Caco-2 (cell line): ENCODE measurements at regions not wholly inside any gene's neighbourhood (a gene's known extent, or its start where the extent isn't known, plus 50 kb on each side); places are given as distances from the start of the nearest gene placed in this dataset.

Source experiments
- BruUV-seq: library from RNA; stranded (reverse); fragments of 400-500 nt; replicated peaks from 2 replicates; lab custom pipeline; 2021; lab: Mats Ljungman, UMichigan
- CTCF ChIA-PET: fragments of 300-600 bp; sonication (Branson Sonifier 250); formaldehyde crosslinking; loops from one replicate; lab custom pipeline; 2022; ENCODE audit warnings: antibody characterized with exemption; lab: Charles Lee
- POLR2A ChIA-PET: fragments of 300-600 bp; sonication (Branson Sonifier 250); formaldehyde crosslinking; loops from one replicate; lab custom pipeline; 2022; ENCODE audit warnings: antibody characterized with exemption; lab: Charles Lee
- DNase-seq, 2 experiments: peaks; one replicate each; pipeline versions ENCODE4 v3.0.0 to v3.0.0-alpha.2; 2020 to 2022
- H3K27me3 ChIP-seq: replicated peaks from 2 replicates; pipeline ENCODE4 v1.6.0; 2011; ENCODE audit warnings: low read length; ENCODE audit not compliant: control insufficient read depth, insufficient read depth
- H3K36me3 ChIP-seq: 2 replicates; pipeline ENCODE4 v1.5.1; 2011; ENCODE audit warnings: low read length; ENCODE audit not compliant: control insufficient read depth, insufficient read depth
- H3K4me1 ChIP-seq: fragments of 250-450 bp; sonication (Bioruptor Pico); 2 replicates; pipeline ENCODE4 v1.5.1; 2020; ENCODE audit warnings: mild to moderate bottlenecking
- H3K4me3 ChIP-seq: 2 replicates; pipeline ENCODE4 v1.5.1; 2011; ENCODE audit warnings: low read depth, mild to moderate bottlenecking, control low read depth, low read length
- H3K9me3 ChIP-seq: fragments of 250-450 bp; sonication (Bioruptor Pico); 2 replicates; pipeline ENCODE4 v1.5.1; 2020; ENCODE audit warnings: mild to moderate bottlenecking, moderate library complexity
- H3K27ac Mint-ChIP-seq: one replicate; pipeline ENCODE4 v1.8.0; 2022; ENCODE audit warnings: mixed read lengths; ENCODE audit not compliant: unreplicated experiment
- H3K27me3 Mint-ChIP-seq: one replicate; pipeline ENCODE4 v1.8.0; 2022; ENCODE audit warnings: mixed read lengths; ENCODE audit not compliant: insufficient read depth, unreplicated experiment
- H3K36me3 Mint-ChIP-seq: one replicate; pipeline ENCODE4 v1.8.0; 2022; ENCODE audit warnings: mild to moderate bottlenecking, mixed read lengths; ENCODE audit not compliant: insufficient read depth, unreplicated experiment
- H3K4me1 Mint-ChIP-seq: one replicate; pipeline ENCODE4 v1.8.0; 2022; ENCODE audit warnings: low read depth, mixed read lengths; ENCODE audit not compliant: unreplicated experiment
- H3K4me3 Mint-ChIP-seq: one replicate; pipeline ENCODE4 v1.8.0; 2022; ENCODE audit warnings: mild to moderate bottlenecking, moderate library complexity, mixed read lengths; ENCODE audit not compliant: unreplicated experiment
- H3K9me3 Mint-ChIP-seq: one replicate; pipeline ENCODE4 v1.8.0; 2022; ENCODE audit warnings: mixed read lengths; ENCODE audit not compliant: unreplicated experiment
- intact Hi-C: fragments of 100-400 bp; cut with micrococcal nuclease; formaldehyde crosslinking; loops from one replicate; pipeline ENCODE4 v1.10.0; 2022; ENCODE audit not compliant: unreplicated experiment
- TF ChIP-seq, protein P1 (sequence below), 2 experiments: fragments of 200-600 bp in 1 of 2; IDR thresholded peaks; 1 replicate in 1 of 2; 2 replicates in 1 of 2; pipeline versions ENCODE4 v1.5.1 to v1.8.0; 2011 to 2022; ENCODE audit warnings: antibody characterized with exemption in 1 of 2, control low read depth in 1 of 2, inconsistent platforms in 1 of 2, low read depth in 1 of 2, low read length in 1 of 2, mild to moderate bottlenecking in 1 of 2, moderate library complexity in 1 of 2; ENCODE audit not compliant: insufficient read depth in 1 of 2, severe bottlenecking in 1 of 2, unreplicated experiment in 1 of 2

DNA sequence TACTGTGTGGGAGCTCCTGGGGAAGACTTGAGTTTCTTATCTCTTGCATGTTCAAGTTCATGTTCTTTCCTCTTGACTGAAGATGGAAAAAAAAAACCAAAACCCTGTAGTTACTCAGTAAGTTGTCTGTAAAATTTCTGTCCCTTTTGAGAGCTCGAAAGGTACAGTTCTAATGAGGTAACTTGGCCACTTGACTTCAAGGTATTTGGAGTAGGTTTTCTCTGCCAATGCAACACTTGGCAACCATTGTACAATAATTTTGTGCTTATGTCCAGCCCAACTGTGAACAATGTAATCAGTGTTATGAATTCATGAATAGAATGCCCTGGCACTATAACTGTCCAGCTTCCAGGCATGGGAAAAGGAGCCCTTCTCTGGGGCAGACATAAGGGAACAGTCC lies 111.0 kb downstream of the LIPG start:
- BruUV-seq = no TSS peak
- Histone ChIP-seq H3K4me3 (no peak overlapping the region), H3K4me1 (no peaks in the 10 kb centered on the region), H3K27me3 (no peaks in the 10 kb centered on the region), H3K9me3 (no peaks in the 10 kb centered on the region), H3K36me3 (no peaks in the 10 kb centered on the region)
- DNase-seq = no peak
- ChIA-PET POLR2A (no interaction called here), CTCF (no interaction called here)
- Mint-ChIP-seq H3K4me3 (no peak overlapping the region), H3K27me3 (no peaks in the 10 kb centered on the region), H3K4me1 (no peaks in the 10 kb centered on the region), H3K36me3 (no peaks in the 10 kb centered on the region), H3K9me3 (peaks cover 4% of the 10 kb centered on the region), H3K27ac (no peak overlapping the region)
- intact Hi-C loops = no loop called here
- TF ChIP-seq, protein P1, sequence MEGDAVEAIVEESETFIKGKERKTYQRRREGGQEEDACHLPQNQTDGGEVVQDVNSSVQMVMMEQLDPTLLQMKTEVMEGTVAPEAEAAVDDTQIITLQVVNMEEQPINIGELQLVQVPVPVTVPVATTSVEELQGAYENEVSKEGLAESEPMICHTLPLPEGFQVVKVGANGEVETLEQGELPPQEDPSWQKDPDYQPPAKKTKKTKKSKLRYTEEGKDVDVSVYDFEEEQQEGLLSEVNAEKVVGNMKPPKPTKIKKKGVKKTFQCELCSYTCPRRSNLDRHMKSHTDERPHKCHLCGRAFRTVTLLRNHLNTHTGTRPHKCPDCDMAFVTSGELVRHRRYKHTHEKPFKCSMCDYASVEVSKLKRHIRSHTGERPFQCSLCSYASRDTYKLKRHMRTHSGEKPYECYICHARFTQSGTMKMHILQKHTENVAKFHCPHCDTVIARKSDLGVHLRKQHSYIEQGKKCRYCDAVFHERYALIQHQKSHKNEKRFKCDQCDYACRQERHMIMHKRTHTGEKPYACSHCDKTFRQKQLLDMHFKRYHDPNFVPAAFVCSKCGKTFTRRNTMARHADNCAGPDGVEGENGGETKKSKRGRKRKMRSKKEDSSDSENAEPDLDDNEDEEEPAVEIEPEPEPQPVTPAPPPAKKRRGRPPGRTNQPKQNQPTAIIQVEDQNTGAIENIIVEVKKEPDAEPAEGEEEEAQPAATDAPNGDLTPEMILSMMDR (IDR thresholded peaks at IDR 0.05; ENCODE audit: insufficient read depth in 1 of 2, low read depth in 1 of 2, low read length in 1 of 2, severe bottlenecking in 1 of 2, unreplicated experiment in 1 of 2) = no peak

DNA sequence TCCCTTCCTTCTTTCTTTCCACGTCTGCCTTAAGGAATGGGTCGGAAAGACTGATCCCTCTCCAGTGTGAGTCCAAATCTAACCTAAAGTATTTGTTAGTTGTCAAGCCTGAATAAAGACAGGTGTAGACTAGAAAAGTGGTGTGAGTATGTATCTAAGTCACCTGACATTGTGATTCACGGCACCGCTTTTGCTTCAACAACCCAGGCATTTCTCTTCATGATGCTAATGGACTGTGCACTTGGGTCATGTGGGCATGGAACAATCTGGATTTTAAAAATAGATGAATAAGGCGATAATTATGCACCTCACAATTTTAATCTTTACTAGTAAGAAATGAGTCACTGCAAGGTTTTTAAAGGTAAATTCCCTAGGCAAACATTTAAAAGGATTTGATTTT lies 107.5 kb downstream of the LIPG start:
- intact Hi-C loops = no loop called here
- Histone ChIP-seq H3K36me3 (no peaks in the 10 kb centered on the region), H3K4me3 (no peak overlapping the region), H3K9me3 (no peaks in the 10 kb centered on the region), H3K4me1 (no peaks in the 10 kb centered on the region), H3K27me3 (no peaks in the 10 kb centered on the region)
- DNase-seq = no peak
- no peaks in the 10 kb centered on the region for H3K36me3 Mint-ChIP-seq
- no peaks in the 10 kb centered on the region for H3K9me3 Mint-ChIP-seq
- TF ChIP-seq, protein P1 (IDR thresholded peaks at IDR 0.05; ENCODE audit: insufficient read depth in 1 of 2, low read depth in 1 of 2, low read length in 1 of 2, severe bottlenecking in 1 of 2, unreplicated experiment in 1 of 2) = no peak
- H3K4me3 Mint-ChIP-seq = no peak overlapping the region
- BruUV-seq = no TSS peak
- CTCF ChIA-PET = no interaction called here
- no peak overlapping the region for H3K27ac Mint-ChIP-seq
- H3K27me3 Mint-ChIP-seq = no peaks in the 10 kb centered on the region
- no peaks in the 10 kb centered on the region for H3K4me1 Mint-ChIP-seq
- POLR2A ChIA-PET = no interaction called here

DNA sequence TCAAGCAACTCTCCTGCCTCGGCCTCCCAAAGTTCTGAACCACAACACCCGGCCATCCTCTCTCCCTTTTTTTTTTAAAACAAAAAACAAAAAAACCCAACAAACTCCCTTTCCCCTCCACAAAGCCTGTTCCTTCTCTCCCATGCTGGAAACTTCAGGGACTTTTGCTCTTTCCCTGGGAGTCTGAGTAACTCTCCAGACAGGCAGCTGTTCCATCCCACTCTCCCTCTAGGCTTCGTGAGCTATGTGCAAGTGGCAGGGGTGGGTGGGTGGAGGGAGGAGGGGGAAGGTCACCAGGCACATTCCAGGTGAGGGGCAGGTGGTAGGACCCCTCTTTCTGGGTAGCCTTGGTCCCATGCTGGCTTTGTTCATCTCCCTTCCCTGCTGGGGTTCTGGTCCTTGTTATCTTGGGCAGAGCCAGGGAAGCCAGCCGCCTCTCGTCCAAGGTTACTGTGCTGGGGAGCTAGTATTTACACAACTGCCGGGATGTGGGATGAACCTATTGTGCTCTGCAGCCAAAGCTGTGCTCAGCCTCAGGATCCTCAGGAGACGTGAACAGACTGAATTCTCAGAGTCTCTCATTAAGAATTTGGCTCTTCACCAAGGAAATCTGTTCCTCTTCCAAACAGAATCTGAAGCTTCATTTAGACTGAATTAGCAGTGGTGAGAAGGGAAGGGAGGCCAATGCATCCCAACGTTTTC lies 106.9 kb downstream of the LIPG start:
- no peaks in the 10 kb centered on the region for H3K9me3 ChIP-seq
- H3K36me3 ChIP-seq = no peaks in the 10 kb centered on the region
- no peaks in the 10 kb centered on the region for H3K27me3 Mint-ChIP-seq
- H3K27ac Mint-ChIP-seq = peak overlapping the region; percentile 67
- POLR2A ChIA-PET = interaction anchor here (0.5 kb wide), 1 partner anchor 140 kb away, joined by 4 read pairs; no protein-coding TSS in a partner anchor
- H3K4me1 Mint-ChIP-seq = peaks cover 3% of the 10 kb centered on the region
- peaks cover 3% of the 10 kb centered on the region for H3K36me3 Mint-ChIP-seq
- intact Hi-C loops = no loop called here
- no peak overlapping the region for H3K4me3 ChIP-seq
- TF ChIP-seq, protein P1 (IDR thresholded peaks at IDR 0.05; ENCODE audit: insufficient read depth in 1 of 2, low read depth in 1 of 2, low read length in 1 of 2, severe bottlenecking in 1 of 2, unreplicated experiment in 1 of 2) = no peak
- H3K27me3 ChIP-seq = no peaks in the 10 kb centered on the region
- H3K4me1 ChIP-seq = no peaks in the 10 kb centered on the region
- H3K4me3 Mint-ChIP-seq = no peak overlapping the region
- CTCF ChIA-PET = no interaction called here
- BruUV-seq = no TSS peak
- no peaks in the 10 kb centered on the region for H3K9me3 Mint-ChIP-seq
- no peak for DNase-seq
